GM12864 (cell line): ENCODE measurements at regions not wholly inside any gene's neighbourhood (a gene's known extent, or its start where the extent isn't known, plus 50 kb on each side); places are given as distances from the start of the nearest gene placed in this dataset.
"Not testable (repeated sequence)": the region's sequence is repeated elsewhere in the genome, so short reads cannot be mapped to it uniquely, and the experiment has no call there.

Experiments
- DNase-seq: peaks from one replicate; pipeline ENCODE4 v3.0.0-alpha.2; 2011; ENCODE audit warnings: low read depth
- H3K4me3 ChIP-seq: 2 replicates; pipeline ENCODE4 v1.5.1; 2011; ENCODE audit warnings: mild to moderate bottlenecking, low read depth, low read length, control low read depth
- TF ChIP-seq, protein P1 (sequence below): IDR thresholded peaks from 2 replicates; pipeline ENCODE4 v1.5.1; 2011; ENCODE audit warnings: low read depth, mild to moderate bottlenecking, moderate library complexity, low read length, control low read depth, inconsistent platforms; ENCODE audit errors: missing control alignments

DNA sequence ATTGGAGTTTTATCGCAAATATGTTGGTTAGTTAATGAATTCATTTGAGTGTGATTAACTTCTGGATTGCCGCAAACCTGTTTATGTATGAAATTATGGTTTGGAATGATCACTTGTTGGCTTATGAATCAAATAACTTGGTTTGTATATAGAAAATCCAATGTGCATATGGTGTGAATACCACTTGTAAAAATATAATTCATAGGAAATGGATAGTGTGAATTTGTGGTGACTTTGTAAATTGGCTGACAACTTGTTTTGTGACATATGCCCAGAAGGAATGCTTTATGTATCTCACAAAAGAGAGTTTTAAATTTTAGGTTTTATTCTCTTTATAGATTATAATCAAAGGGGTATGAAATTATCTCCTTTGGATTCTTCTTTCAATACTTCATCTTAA lies 436.2 kb downstream of the EPHA5 start:
- TF ChIP-seq, protein P1, sequence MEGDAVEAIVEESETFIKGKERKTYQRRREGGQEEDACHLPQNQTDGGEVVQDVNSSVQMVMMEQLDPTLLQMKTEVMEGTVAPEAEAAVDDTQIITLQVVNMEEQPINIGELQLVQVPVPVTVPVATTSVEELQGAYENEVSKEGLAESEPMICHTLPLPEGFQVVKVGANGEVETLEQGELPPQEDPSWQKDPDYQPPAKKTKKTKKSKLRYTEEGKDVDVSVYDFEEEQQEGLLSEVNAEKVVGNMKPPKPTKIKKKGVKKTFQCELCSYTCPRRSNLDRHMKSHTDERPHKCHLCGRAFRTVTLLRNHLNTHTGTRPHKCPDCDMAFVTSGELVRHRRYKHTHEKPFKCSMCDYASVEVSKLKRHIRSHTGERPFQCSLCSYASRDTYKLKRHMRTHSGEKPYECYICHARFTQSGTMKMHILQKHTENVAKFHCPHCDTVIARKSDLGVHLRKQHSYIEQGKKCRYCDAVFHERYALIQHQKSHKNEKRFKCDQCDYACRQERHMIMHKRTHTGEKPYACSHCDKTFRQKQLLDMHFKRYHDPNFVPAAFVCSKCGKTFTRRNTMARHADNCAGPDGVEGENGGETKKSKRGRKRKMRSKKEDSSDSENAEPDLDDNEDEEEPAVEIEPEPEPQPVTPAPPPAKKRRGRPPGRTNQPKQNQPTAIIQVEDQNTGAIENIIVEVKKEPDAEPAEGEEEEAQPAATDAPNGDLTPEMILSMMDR, result no peak
- H3K4me3 ChIP-seq, result no peak overlapping the region
- DNase-seq, result no peak

DNA sequence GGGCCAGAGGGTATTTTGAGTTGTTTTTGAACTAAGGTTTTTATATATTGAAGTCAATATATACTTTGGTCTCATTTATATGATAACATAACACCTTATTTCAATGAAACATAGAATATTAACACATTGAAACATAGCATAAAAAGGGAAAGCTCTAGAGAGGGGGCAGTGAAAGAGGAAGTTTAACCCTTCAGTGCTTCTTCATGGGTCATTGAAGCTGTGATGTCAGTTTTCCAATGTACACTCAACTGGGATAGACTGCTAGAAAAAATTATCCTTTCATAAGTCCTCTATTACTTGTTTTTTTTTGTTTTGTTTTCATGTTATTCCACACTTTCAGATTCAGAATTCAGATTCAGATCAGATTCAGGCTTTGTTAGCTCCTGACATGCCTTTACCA lies 442.7 kb downstream of the EPHA5 start:
- no peak overlapping the region for H3K4me3 ChIP-seq
- TF ChIP-seq, protein P1, result no peak
- no peak for DNase-seq

DNA sequence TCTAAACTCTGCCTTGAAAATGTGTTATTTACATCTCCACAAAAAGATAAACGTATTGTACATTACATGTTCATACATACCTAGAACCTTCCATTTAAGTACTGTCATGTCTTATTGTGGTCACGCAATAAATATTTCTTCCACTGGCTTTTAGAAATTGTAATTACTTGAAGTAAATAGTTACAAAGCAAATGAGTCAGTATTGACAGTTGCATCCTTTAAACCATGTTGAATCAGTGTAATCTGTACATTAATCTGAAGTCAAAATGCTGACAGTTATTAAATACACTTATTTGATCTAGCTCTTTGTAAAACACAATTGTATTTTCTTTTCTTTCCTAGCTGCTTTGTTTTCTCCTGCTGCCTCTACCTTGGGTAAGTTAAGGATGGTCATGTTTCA lies 446.7 kb downstream of the EPHA5 start:
- no peak for DNase-seq
- TF ChIP-seq, protein P1, result no peak

DNA sequence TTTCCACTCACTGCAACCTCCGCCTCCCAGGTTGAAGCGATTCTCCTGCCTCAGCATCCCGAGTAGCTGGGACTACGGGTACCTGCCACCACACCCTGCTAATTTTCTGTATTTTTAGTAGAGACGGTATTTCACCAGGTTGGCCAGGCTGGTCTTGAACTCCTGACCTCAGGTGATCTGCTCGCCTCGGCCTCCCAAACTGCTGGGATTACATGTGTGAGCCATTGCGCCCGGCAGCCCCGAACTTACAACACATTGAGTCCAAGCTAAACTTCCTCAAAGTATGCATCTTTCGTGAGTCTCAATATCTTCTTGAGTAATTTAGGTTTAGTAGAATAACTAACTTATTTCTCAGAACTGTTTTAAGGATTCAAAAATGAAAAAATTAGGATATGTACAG lies 447.2 kb downstream of the EPHA5 start:
- H3K4me3 ChIP-seq, DNase-seq: not testable (repeated sequence)

More for the DNA sequence above, 446.7 kb downstream of the EPHA5 start:
- no peak overlapping the region for H3K4me3 ChIP-seq

DNA sequence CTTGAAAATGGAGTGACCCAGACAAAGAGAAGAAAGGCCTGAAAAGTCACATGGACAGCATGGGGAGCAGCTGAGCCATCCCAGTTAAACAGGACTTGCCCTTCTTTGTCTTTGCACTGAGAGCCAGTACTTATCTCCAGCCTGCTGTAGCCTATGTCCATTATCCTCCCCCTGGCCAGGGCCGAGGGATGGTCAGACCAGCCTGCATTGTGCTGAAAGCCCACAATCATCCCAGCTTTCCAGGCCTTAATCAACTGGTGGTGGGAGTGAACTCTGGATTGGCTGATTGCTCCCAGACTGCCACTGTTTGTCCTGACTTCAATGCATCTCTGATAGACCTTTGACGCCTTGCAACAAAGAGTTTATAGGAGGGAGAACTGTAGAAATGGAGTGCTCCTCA lies 453.1 kb downstream of the EPHA5 start:
- no peak for DNase-seq
- no peak overlapping the region for H3K4me3 ChIP-seq
- TF ChIP-seq, protein P1, result no peak

DNA sequence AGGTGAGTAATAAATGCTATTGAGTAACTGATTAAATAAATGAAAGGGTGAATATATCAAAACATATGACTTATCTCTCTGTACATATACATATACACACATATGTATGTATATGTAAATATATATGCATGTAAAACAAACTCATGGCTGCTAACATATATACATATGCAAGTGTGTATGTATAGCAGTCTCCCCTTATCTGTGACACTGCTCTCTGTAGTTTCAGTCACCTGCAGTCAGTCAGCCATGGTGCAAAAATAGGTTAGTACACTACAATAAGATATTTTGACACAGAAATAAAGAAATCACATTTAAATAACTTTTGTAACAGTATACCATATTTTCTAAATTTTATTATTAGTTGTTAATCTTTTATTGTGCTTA lies 467.4 kb downstream of the EPHA5 start:
- no peak overlapping the region for H3K4me3 ChIP-seq
- no peak for DNase-seq
- TF ChIP-seq, protein P1, result no peak

DNA sequence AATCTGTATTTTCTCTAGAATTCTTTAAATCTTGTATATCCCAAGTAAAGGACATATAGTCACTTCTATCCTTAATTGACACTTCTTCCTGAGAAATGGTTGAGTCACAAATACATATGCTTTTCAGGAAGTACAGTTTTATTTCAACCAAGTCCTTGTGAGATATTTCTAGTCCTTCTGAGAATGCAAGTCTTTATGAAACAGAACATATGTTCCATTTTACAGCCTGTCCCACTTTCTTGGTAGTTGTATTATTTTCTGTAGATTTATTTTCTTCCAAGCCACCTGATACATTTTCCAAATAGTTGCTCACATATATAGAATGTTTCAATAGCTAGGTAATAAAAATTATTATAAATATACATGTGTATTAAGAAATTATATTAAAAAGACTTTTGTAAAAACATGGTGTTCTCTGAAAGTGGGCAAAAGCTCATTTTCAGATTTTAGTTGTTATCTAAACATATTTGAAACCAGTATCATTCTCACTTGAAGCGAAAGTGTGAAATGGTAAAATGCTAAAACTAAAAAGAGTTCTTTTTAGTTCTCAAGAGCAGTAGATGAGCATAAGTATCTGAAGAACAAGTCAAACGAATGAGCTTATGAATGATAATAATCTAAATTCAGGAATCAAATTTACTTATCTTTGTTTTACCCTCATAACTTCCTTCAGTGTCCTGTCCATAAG lies 468.0 kb downstream of the EPHA5 start:
- DNase-seq, result no peak
- TF ChIP-seq, protein P1, result no peak

More for the DNA sequence above, 468.0 kb downstream of the EPHA5 start:
- H3K4me3 ChIP-seq, result no peak overlapping the region
